Lower lobe of right lung (tissue), 2 donors: ENCODE measurements at regions not wholly inside any gene's neighbourhood (a gene's known extent, or its start where the extent isn't known, plus 50 kb on each side); places are given as distances from the start of the nearest gene placed in this dataset.
"Not testable (repeated sequence)": the region's sequence is repeated elsewhere in the genome, so short reads cannot be mapped to it uniquely, and the experiment has no call there.

Experiments
- ATAC-seq, 2 donors: fragments of 200-7000 bp; cut with Tn5 transposase; one replicate each; pipeline ENCODE4 v1.9.1; 2020 to 2022; ENCODE audit warnings: mild to moderate bottlenecking in 2 of 2, moderate library complexity in 2 of 2
- DNase-seq: peaks from one replicate; pipeline ENCODE4 v3.0.0-alpha.2; 2020
- H3K27ac ChIP-seq: fragments of 200-600 bp; one replicate; pipeline ENCODE4 v1.8.0; 2022
- H3K27me3 ChIP-seq: fragments of 200-600 bp; one replicate; pipeline ENCODE4 v1.8.0; 2022; ENCODE audit warnings: low read depth
- H3K36me3 ChIP-seq: fragments of 200-600 bp; one replicate; pipeline ENCODE4 v1.8.0; 2022; ENCODE audit warnings: mild to moderate bottlenecking
- H3K4me1 ChIP-seq: fragments of 200-600 bp; one replicate; pipeline ENCODE4 v1.8.0; 2022
- H3K4me3 ChIP-seq: fragments of 200-600 bp; one replicate; pipeline ENCODE4 v1.8.0; 2022; ENCODE audit warnings: mild to moderate bottlenecking
- H3K9me3 ChIP-seq: fragments of 200-600 bp; one replicate; pipeline ENCODE4 v1.8.0; 2022
- intact Hi-C: fragments of 100-400 bp; cut with DNase I; formaldehyde crosslinking; loops from one replicate; pipeline ENCODE4 v1.11.0; 2022
- TF ChIP-seq, protein P1 (sequence below): fragments of 200-600 bp; IDR thresholded peaks from one replicate; pipeline ENCODE4 v1.8.0; 2022; ENCODE audit warnings: antibody characterized with exemption, mild to moderate bottlenecking
- donor health status: DM: no; HTN: yes; CAD: no; lungs with severe emphysema.

DNA sequence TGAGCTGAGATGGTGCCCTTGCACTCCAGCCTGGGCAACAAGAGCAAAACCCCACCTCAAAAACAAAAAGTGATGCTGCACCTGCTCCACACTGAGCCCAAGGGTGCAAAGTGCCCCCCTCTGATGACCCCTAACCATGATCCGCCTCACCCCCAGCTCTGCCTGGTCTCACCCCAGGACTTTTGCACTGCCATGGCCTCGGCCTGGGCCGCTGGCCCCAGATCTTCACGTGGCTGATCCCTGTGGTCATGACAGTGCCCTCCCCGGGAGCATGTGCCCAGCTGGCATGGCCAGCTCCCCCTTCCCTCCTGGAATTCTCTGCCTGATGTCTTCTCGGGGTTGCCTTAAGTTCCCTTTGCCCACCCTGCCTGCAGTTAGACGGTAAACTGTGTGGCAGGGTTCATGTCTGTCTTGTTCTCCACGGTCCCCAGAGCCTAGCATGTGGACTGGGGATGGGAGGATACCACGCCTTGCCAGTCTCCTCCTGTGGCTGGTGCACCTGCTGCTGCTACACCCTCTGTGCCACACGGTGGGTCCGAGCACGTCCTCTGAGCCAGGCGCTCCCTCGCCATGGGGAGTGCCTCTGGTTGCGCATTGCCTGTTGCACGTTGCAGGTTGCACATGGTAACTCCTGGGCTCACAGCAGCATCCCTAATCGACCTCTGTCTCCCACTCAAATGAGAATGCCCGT is 77.4 kb upstream of the PPP1R26 start:
- Histone ChIP-seq H3K27me3 (no peaks in the 10 kb centered on the region), H3K36me3 (no peaks in the 10 kb centered on the region), H3K4me1 (no peaks in the 10 kb centered on the region), H3K27ac (no peak overlapping the region), H3K4me3 (no peak overlapping the region), H3K9me3 (no peaks in the 10 kb centered on the region)
- TF ChIP-seq, protein P1, sequence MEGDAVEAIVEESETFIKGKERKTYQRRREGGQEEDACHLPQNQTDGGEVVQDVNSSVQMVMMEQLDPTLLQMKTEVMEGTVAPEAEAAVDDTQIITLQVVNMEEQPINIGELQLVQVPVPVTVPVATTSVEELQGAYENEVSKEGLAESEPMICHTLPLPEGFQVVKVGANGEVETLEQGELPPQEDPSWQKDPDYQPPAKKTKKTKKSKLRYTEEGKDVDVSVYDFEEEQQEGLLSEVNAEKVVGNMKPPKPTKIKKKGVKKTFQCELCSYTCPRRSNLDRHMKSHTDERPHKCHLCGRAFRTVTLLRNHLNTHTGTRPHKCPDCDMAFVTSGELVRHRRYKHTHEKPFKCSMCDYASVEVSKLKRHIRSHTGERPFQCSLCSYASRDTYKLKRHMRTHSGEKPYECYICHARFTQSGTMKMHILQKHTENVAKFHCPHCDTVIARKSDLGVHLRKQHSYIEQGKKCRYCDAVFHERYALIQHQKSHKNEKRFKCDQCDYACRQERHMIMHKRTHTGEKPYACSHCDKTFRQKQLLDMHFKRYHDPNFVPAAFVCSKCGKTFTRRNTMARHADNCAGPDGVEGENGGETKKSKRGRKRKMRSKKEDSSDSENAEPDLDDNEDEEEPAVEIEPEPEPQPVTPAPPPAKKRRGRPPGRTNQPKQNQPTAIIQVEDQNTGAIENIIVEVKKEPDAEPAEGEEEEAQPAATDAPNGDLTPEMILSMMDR = no peak
- intact Hi-C loops = no loop called here
- DNase-seq (no peak), ATAC-seq (no peak)

DNA sequence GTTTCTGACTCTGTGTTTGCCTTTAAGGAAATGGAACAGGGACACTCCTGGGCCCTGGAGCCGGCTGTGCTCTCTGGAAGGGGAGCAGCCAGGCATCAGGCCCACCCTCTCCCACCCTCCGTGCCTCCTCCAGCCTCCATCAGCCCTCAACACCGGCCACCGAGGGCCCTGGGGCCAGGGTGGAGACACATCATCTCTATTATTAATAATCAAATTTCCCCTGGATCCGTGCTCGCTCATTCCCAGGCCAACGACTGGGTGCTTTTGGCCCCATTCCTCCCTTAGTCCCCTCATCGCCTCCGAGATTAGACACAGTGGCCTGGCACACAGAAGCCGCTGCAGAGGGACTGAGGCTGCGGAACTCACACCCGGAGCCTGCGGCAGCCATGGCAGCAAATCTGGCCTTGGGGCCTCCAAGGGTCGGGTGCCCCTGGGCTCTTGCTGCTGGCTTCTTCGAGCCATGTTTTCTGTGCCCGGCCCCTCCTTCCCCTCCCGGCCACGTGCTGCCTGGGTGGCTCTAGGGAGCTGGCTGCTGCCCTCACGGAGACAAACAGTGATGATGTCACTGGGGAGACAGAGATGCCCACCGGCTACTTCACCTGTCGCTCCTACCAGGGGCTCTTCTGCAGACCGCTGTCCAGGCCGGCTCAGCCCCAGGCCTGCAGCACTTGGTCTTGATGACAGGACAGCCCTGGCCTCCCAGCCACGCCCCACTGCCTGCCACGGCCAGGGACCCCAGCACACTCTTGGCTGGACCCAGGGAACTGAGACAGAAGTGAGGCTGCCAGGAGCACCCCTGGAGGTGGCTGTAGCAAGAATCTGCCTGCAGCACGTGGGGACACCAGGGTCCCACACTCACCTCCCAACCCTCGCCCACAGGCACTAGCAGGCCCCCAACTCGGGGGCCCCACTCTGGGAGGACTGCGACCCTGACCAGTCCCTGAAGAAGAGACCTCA is 76.6 kb upstream of the PPP1R26 start:
- no peaks in the 10 kb centered on the region for H3K4me1 ChIP-seq
- TF ChIP-seq, protein P1 = no peak
- no peaks in the 10 kb centered on the region for H3K9me3 ChIP-seq
- no peaks in the 10 kb centered on the region for H3K27me3 ChIP-seq
- H3K4me3 ChIP-seq = no peak overlapping the region
- no peaks in the 10 kb centered on the region for H3K36me3 ChIP-seq
- intact Hi-C loops = no loop called here
- no peak for ATAC-seq
- H3K27ac ChIP-seq = no peak overlapping the region
- no peak for DNase-seq

DNA sequence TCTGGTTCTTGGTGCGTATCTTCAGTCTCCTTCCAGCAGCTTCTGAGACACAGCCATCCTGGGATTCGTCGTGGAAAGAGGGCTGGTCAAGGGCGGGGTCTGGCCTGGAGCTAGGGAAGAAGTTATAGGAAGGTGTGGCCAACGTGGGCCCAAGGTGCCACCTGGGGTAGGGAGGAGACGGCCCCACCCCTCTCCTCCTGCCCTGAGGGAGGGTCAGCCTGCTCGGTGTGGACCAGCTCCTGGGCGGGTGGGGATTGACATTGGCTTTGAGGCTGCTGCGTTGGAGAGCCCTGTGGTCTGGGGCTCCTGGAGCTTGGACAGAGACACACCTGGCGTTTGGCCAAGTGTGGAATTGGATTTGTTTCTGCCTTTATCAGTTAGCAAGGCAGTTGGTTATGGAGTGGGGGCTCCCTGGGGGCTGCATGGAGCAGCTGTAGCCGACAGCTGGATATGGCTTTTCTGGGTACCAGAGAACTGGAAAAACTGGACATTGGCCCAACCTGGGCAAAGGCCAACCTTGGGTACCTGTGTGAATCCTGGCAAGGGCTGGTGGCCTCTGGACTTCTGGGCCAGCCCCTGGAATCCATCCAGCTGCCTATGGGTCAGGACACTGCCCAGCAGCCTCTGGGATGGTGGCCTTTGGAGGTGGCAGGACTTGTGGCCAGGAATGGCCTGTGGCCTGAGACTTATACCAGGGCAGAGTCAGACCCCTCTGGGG is 75.7 kb upstream of the PPP1R26 start:
- ATAC-seq (no peak), DNase-seq (no peak)
- intact Hi-C loops = no loop called here
- no peak overlapping the region for H3K4me3 ChIP-seq
- TF ChIP-seq, protein P1 = no peak
- H3K4me1 ChIP-seq = no peaks in the 10 kb centered on the region
- no peak overlapping the region for H3K27ac ChIP-seq
- no peaks in the 10 kb centered on the region for H3K27me3 ChIP-seq
- H3K9me3 ChIP-seq = no peaks in the 10 kb centered on the region
- H3K36me3 ChIP-seq = no peaks in the 10 kb centered on the region

DNA sequence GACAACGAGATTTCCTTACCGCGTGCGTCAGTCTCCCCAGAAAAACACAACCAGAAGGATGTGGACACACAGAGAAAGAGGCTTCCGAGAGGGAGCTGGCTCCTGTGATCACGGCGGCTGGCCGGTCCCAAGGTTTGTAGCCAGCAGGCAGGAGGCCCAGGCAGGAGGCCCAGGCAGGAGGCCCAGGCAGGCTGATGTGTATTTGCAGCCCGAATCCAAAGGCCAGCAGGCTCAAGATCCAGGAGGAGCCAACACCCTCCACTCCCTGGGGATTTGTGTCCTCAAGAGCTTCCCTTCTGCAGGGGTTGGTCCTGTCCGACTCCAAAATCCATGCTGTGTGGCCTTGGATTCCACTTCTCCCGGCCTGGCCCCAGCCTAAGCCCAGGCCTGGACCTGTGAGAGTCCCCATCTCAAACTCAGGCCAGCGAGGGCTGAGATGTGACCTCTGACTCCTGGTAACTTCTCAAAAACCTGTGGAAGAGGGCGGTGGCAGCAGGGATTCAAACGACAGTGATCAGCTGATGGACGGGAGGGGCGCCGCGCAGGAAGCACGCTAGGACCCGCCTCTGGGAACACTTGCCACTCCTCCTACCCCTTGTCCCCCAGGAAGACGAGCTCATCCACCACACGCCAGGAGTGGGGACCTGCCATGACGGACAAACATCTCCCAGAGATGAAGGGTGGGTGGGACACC is 75.0 kb upstream of the PPP1R26 start:
- no peak overlapping the region for H3K27ac ChIP-seq
- no peak for DNase-seq

DNA sequence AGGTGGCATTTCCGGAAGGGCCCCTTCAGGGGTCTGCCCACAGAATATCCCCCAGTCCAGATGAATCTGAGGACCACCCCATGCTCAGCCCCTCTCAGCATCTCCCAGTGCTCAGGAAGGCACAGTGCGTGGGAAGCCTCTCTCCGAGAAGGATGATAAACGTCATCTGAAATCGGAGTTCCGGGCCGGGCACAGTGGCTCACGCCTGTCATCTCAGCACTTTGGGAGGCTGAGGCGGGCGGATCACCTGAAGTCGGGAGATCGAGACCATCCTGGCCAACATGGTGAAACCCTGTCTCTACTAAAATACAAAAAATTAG is 74.5 kb upstream of the PPP1R26 start:
- ATAC-seq, H3K36me3 ChIP-seq, DNase-seq, intact Hi-C loops, H3K27me3 ChIP-seq, H3K4me3 ChIP-seq, H3K27ac ChIP-seq, H3K9me3 ChIP-seq, H3K4me1 ChIP-seq: not testable (repeated sequence)

More for the DNA sequence above, 75.0 kb upstream of the PPP1R26 start:
- no peak for ATAC-seq
- no peaks in the 10 kb centered on the region for H3K36me3 ChIP-seq
- intact Hi-C loops = no loop called here
- H3K9me3 ChIP-seq = no peaks in the 10 kb centered on the region
- TF ChIP-seq, protein P1 = no peak
- H3K4me3 ChIP-seq = no peak overlapping the region
- H3K4me1 ChIP-seq = no peaks in the 10 kb centered on the region
- H3K27me3 ChIP-seq = no peaks in the 10 kb centered on the region
